ENCODE measurements at regions not wholly inside any gene's neighbourhood (a gene's known extent, or its start where the extent isn't known, plus 50 kb on each side); places are given as distances from the start of the nearest gene placed in this dataset.

GRCh38 chr16:79926451-79927205 is 326.1 kb upstream of the MAF start:
- TF ChIP-seq EZH2 (IDR thresholded peaks at IDR 0.05; ENCODE audit: borderline replicate concordance, low read depth, low read length, severe bottlenecking): no peak
- no peak for TF ChIP-seq POLR2AphosphoS5 (IDR thresholded peaks at IDR 0.05; ENCODE audit: insufficient read depth, low read depth, low read length)
- no peak for TF ChIP-seq CTCF (IDR thresholded peaks at IDR 0.05; ENCODE audit: extremely low read depth in 1 of 2, insufficient read depth in 1 of 2, low read depth in 1 of 2, low read length in 2 of 2)
- no peak for TF ChIP-seq POLR2A (IDR thresholded peaks at IDR 0.05; ENCODE audit: low read depth, low read length)
- TF ChIP-seq, protein P1, sequence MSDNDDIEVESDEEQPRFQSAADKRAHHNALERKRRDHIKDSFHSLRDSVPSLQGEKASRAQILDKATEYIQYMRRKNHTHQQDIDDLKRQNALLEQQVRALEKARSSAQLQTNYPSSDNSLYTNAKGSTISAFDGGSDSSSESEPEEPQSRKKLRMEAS (IDR thresholded peaks at IDR 0.05; ENCODE audit: insufficient read depth, insufficient read length): no peak
- TF ChIP-seq JUN (IDR thresholded peaks at IDR 0.05; ENCODE audit: borderline replicate concordance, insufficient read depth, insufficient read length, low read depth): no peak
- TF ChIP-seq MYC (IDR thresholded peaks at IDR 0.05; ENCODE audit: low read depth, low read length): no peak
- TF ChIP-seq GATA2 (IDR thresholded peaks at IDR 0.05; ENCODE audit: insufficient read depth, insufficient read length, low read depth, low read length): no peak
- no peak for TF ChIP-seq FOS (IDR thresholded peaks at IDR 0.05; ENCODE audit: borderline replicate concordance, insufficient read depth, low read length)

Data from endothelial cell of umbilical vein (primary cell).